Thymus (tissue), 11 donors: ENCODE measurements at regions not wholly inside any gene's neighbourhood (a gene's known extent, or its start where the extent isn't known, plus 50 kb on each side); places are given as distances from the start of the nearest gene placed in this dataset.

ENCODE experiments used
- DNase-seq, 9 donors: peaks; one replicate each; pipeline ENCODE4 v3.0.0-alpha.2; 2013; ENCODE audit warnings: low spot score in 9 of 9, low read depth in 6 of 9, missing footprints in 1 of 9
- H3K27ac ChIP-seq, 2 donors: one replicate each; pipeline ENCODE4 v1.5.1; 2013; ENCODE audit warnings: control low read depth in 1 of 2, low read depth in 1 of 2, low read length in 1 of 2, mild to moderate bottlenecking in 1 of 2, moderate library complexity in 1 of 2
- H3K27me3 ChIP-seq, 2 donors: one replicate each; pipeline ENCODE4 v1.5.1; 2013; ENCODE audit warnings: low read length in 1 of 2; ENCODE audit not compliant: control insufficient read depth in 2 of 2, insufficient read depth in 1 of 2
- H3K36me3 ChIP-seq, 2 donors: one replicate each; pipeline ENCODE4 v1.5.1; 2013; ENCODE audit warnings: low read length in 1 of 2, mild to moderate bottlenecking in 1 of 2, moderate library complexity in 1 of 2; ENCODE audit not compliant: control insufficient read depth in 2 of 2, insufficient read depth in 2 of 2
- H3K4me1 ChIP-seq, 2 donors: one replicate each; pipeline ENCODE4 v1.5.1; 2013; ENCODE audit warnings: low read length in 2 of 2; ENCODE audit not compliant: control insufficient read depth in 2 of 2, insufficient read depth in 2 of 2
- H3K4me3 ChIP-seq, 2 donors: one replicate each; pipeline ENCODE4 v1.5.1; 2013; ENCODE audit warnings: low read length in 2 of 2, control low read depth in 1 of 2, mild to moderate bottlenecking in 1 of 2
- H3K9me3 ChIP-seq, 2 donors: one replicate each; pipeline ENCODE4 v1.5.1; 2013; ENCODE audit warnings: low read length in 1 of 2, mild to moderate bottlenecking in 1 of 2; ENCODE audit not compliant: control insufficient read depth in 2 of 2, insufficient read depth in 1 of 2
- WGBS: extraction: QIAGEN DNeasy Blood & Tissue Kit; methylation state at CpG from one replicate; pipeline ENCODE4 v1.1.7; 2013; 5-methylcytosine and 5-hydroxymethylcytosine counted together
- donor health status: healthy.

DNA sequence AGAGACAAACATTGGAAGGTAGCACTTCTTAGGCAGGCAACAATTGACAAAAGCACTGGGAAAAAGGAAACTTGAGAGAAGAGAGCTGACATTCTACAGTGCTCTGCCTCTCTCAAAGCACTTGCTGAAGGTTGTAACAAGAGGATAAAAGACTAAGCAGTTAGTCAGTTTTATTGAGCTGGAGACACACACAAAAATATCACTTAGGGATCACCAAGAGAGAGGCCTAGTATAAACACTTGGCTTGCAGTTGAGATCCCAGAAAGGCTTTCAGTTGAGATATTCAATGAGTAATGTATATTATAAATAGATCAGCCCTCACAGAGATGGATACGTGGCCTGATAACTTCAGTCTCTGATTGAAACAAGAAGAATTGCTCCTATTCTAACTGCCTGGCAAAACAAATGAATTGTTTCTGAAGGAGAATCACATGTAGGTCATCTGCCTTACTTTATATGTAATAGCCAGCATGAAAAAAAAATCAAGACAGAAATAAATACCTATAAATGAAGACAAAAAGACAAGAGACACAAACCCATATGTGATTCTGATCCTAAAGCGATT is 747.2 kb upstream of the MAN1A1 start:
- Histone ChIP-seq H3K27me3 (no peaks in the 10 kb centered on the region), H3K4me1 (no peaks in the 10 kb centered on the region), H3K9me3 (no peaks in the 10 kb centered on the region), H3K4me3 (no peak overlapping the region), H3K27ac (no peak overlapping the region), H3K36me3 (no peaks in the 10 kb centered on the region)
- no peak for DNase-seq
- 95% methylated on average over 2 of the region's 2 CpGs for WGBS

DNA sequence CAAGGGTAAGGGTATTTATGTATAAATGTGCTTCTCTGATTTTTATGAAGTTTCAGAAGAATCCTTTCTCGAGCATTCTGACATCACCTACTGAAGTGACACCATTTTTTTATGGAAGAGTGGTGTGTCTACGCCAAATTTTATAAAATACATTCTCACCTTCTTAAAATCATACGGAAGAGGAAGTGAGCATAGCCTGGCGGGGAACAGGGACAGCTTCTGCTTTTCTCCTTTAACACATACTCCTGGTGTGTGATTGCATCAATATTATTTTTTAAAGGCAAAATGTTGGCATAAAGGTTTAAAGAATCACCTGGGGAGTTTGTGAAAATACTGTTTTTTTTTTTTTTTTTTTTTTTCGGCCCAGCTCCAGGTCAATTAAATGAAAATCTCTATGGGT is 733.6 kb upstream of the MAN1A1 start:
- no peaks in the 10 kb centered on the region for H3K27me3 ChIP-seq
- no peaks in the 10 kb centered on the region for H3K4me1 ChIP-seq
- WGBS = 47% methylated on average over 5 of the region's 5 CpGs
- H3K36me3 ChIP-seq = no peaks in the 10 kb centered on the region
- H3K9me3 ChIP-seq = no peaks in the 10 kb centered on the region
- no peak for DNase-seq
- no peak overlapping the region for H3K4me3 ChIP-seq
- no peak overlapping the region for H3K27ac ChIP-seq

DNA sequence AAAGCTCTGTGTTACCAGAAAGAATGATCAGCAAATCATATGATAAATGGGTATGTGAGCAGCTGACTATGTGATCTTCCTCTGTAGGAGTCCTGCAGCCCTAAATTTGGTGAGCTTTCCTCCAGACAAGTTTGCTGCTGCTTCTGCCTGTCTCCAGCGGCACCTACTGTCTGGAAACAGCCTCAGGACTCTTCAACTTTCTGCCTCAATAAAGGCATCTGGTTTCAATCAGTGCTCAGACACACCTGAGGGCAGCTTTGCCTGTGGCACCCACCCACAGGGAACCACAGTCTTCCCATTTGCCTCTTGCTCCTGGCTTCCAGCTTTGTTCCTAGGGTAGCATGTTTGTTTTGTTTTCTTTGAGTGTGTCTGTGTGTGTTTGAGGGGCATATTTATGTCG is 727.9 kb upstream of the MAN1A1 start:
- Histone ChIP-seq H3K27me3 (no peaks in the 10 kb centered on the region), H3K4me1 (no peaks in the 10 kb centered on the region), H3K36me3 (no peaks in the 10 kb centered on the region), H3K9me3 (no peaks in the 10 kb centered on the region), H3K27ac (no peak overlapping the region), H3K4me3 (no peak overlapping the region)
- 63% methylated on average over 2 of the region's 2 CpGs for WGBS
- no peak for DNase-seq

GRCh38 chr6:120058410-120058809 is 708.8 kb upstream of the MAN1A1 start:
- no peak for DNase-seq
- no peaks in the 10 kb centered on the region for H3K4me1 ChIP-seq
- no peak overlapping the region for H3K4me3 ChIP-seq
- H3K9me3 ChIP-seq = no peaks in the 10 kb centered on the region
- no peak overlapping the region for H3K27ac ChIP-seq
- H3K36me3 ChIP-seq = no peaks in the 10 kb centered on the region
- H3K27me3 ChIP-seq = no peaks in the 10 kb centered on the region
- 36% methylated on average over 1 of the region's 1 CpG for WGBS

DNA sequence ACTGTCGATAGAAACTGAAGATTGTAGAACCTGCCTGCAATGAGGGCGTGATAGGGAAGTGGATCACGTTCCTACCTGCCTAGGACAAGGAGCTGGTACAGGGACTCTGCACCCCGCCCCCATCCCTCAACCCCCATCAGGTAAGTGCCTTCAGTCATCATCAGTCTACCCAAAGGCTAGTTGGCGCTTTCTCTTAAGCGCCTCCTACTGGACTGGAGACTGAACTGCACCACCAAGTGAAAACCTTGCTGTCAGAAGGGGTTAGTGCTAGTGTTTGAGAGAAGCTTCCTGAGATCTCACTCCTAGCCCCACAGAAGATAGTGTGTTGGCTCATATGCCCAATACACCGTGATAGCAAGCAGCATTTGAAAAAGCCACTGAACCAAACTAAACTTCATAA is 706.5 kb upstream of the MAN1A1 start:
- H3K27ac ChIP-seq = no peak overlapping the region
- no peaks in the 10 kb centered on the region for H3K9me3 ChIP-seq
- H3K4me1 ChIP-seq = no peaks in the 10 kb centered on the region
- H3K27me3 ChIP-seq = no peaks in the 10 kb centered on the region
- H3K36me3 ChIP-seq = no peaks in the 10 kb centered on the region
- WGBS = 60% methylated on average over 7 of the region's 7 CpGs
- H3K4me3 ChIP-seq = no peak overlapping the region
- DNase-seq = peak in 5 of 9 donors; percentile 4 to 29 (median 13)

DNA sequence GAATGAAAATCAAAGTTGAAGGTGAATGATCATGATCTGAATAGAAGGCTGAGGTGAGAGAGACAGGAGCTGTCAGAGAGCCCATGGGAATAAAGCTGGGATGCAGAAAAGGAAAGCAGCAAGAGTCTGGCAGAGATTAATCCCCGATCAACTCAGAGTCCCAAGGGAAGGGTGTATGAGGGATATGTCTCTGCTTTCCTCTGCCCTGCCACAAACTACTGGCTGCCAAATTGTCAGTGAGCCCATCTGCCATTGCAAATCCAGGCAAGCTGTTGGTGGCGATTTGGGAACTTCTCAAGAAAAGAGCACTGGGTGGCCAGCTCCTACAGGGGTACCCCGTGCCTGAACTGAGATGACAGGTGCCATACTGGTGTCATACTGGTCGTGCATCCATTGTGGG is 705.5 kb upstream of the MAN1A1 start:
- no peaks in the 10 kb centered on the region for H3K4me1 ChIP-seq
- H3K27me3 ChIP-seq = no peaks in the 10 kb centered on the region
- H3K27ac ChIP-seq = no peak overlapping the region
- DNase-seq = no peak
- no peaks in the 10 kb centered on the region for H3K36me3 ChIP-seq
- H3K4me3 ChIP-seq = no peak overlapping the region
- H3K9me3 ChIP-seq = no peaks in the 10 kb centered on the region
- 77% methylated on average over 4 of the region's 4 CpGs for WGBS

GRCh38 chr6:120039664-120040063 is 690.1 kb upstream of the MAN1A1 start:
- Histone ChIP-seq H3K36me3 (no peaks in the 10 kb centered on the region), H3K4me1 (no peaks in the 10 kb centered on the region)
- 96% methylated on average over 2 of the region's 2 CpGs for WGBS

GRCh38 chr6:120031837-120032236 is 682.3 kb upstream of the MAN1A1 start:
- Histone ChIP-seq H3K27me3 (no peaks in the 10 kb centered on the region), H3K4me3 (no peak overlapping the region), H3K36me3 (no peaks in the 10 kb centered on the region), H3K27ac (no peak overlapping the region), H3K4me1 (no peaks in the 10 kb centered on the region), H3K9me3 (no peaks in the 10 kb centered on the region)
- WGBS = 98% methylated on average over 2 of the region's 2 CpGs
- no peak for DNase-seq

More at GRCh38 chr6:120039664-120040063, 690.1 kb upstream of the MAN1A1 start:
- Histone ChIP-seq H3K27me3 (no peaks in the 10 kb centered on the region), H3K27ac (no peak overlapping the region), H3K4me3 (no peak overlapping the region), H3K9me3 (no peaks in the 10 kb centered on the region)
- no peak for DNase-seq

DNA sequence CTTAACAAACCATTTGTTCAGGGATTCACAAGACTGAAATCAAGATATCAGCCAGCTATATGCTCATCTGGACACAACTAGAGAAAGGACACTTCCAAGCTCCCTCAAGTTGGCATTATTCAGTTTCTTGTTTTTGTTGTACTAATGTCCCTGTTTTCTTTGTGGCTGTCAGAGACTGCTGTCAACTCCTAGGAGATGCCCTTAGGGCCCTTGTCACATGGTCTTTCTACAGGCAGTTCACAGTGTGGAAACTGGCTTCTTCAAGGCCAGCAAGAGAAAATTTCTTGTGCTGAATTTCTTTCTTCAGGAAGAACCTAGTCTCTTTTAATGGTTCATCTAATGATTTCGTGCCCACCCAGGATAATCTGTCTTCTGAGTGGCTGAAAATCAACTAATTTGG is 677.2 kb upstream of the MAN1A1 start:
- 85% methylated on average over 1 of the region's 1 CpG for WGBS
- H3K9me3 ChIP-seq = no peaks in the 10 kb centered on the region
- no peaks in the 10 kb centered on the region for H3K36me3 ChIP-seq
- H3K4me3 ChIP-seq = no peak overlapping the region
- H3K27me3 ChIP-seq = no peaks in the 10 kb centered on the region
- no peak for DNase-seq
- no peaks in the 10 kb centered on the region for H3K4me1 ChIP-seq
- H3K27ac ChIP-seq = no peak overlapping the region

GRCh38 chr6:120010075-120010474 is 660.5 kb upstream of the MAN1A1 start:
- no peaks in the 10 kb centered on the region for H3K4me1 ChIP-seq
- no peak for DNase-seq
- H3K27ac ChIP-seq = no peak overlapping the region
- no peaks in the 10 kb centered on the region for H3K36me3 ChIP-seq
- no peak overlapping the region for H3K4me3 ChIP-seq
- WGBS = 97% methylated on average over 3 of the region's 3 CpGs
- H3K9me3 ChIP-seq = no peaks in the 10 kb centered on the region
- no peaks in the 10 kb centered on the region for H3K27me3 ChIP-seq
